OCI-LY7 (cell line): ENCODE measurements at regions not wholly inside any gene's neighbourhood (a gene's known extent, or its start where the extent isn't known, plus 50 kb on each side); places are given as distances from the start of the nearest gene placed in this dataset.

Experiments used
- EZH2phosphoT487 ChIP-seq: fragments of 200-600 bp; sonication (generic); IDR thresholded peaks from 2 replicates; pipeline ENCODE4 v1.6.1; 2018; ENCODE audit warnings: low read depth, borderline replicate concordance, mild to moderate bottlenecking, mixed run types, antibody characterized with exemption, low read length, moderate library complexity, mixed read lengths
- TF ChIP-seq, protein P1 (sequence below): fragments of 200-600 bp; sonication (generic); conservative IDR thresholded peaks from 2 replicates; pipeline ENCODE4 v1.5.1; 2014; ENCODE audit warnings: mild to moderate bottlenecking, antibody characterized with exemption, low read length, moderate library complexity, mixed read lengths

DNA sequence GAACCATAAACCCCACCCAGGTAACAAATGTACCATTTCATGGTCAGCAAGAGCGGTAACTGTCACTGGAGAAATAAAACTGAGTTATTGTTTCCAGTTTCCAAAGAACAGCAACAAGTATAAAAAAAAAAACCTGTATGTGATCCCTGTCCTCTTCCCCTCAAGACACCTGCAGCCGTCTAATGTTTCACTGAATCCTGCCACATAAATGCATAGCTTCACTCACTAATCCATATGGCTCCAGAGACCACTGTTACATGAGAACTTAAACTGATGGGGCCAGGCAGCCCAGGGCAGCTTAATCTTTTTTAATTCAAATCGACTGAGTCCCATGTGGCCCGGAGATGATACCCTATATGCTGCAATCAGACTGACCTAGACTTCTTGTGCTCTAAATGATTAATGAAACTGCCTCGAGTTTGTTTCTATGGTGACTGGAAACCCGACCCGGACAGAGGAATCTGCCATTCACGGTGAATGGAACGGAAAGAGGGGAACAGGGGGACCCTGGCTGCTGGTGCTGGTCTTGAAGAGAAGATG, 60.9 kb upstream of the SIX2 start:
- TF ChIP-seq, protein P1, sequence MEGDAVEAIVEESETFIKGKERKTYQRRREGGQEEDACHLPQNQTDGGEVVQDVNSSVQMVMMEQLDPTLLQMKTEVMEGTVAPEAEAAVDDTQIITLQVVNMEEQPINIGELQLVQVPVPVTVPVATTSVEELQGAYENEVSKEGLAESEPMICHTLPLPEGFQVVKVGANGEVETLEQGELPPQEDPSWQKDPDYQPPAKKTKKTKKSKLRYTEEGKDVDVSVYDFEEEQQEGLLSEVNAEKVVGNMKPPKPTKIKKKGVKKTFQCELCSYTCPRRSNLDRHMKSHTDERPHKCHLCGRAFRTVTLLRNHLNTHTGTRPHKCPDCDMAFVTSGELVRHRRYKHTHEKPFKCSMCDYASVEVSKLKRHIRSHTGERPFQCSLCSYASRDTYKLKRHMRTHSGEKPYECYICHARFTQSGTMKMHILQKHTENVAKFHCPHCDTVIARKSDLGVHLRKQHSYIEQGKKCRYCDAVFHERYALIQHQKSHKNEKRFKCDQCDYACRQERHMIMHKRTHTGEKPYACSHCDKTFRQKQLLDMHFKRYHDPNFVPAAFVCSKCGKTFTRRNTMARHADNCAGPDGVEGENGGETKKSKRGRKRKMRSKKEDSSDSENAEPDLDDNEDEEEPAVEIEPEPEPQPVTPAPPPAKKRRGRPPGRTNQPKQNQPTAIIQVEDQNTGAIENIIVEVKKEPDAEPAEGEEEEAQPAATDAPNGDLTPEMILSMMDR, result no peak
- TF ChIP-seq EZH2phosphoT487, result no peak
